GM18508 (cell line): ENCODE measurements at regions not wholly inside any gene's neighbourhood (a gene's known extent, or its start where the extent isn't known, plus 50 kb on each side); places are given as distances from the start of the nearest gene placed in this dataset.

Experiments used
- ATAC-seq: cut with Tn5 transposase; IDR thresholded peaks from one replicate; pipeline ENCODE4 v1.9.1; 2021; ENCODE audit warnings: moderate number of reproducible peaks; ENCODE audit not compliant: insufficient read depth, unreplicated experiment

DNA sequence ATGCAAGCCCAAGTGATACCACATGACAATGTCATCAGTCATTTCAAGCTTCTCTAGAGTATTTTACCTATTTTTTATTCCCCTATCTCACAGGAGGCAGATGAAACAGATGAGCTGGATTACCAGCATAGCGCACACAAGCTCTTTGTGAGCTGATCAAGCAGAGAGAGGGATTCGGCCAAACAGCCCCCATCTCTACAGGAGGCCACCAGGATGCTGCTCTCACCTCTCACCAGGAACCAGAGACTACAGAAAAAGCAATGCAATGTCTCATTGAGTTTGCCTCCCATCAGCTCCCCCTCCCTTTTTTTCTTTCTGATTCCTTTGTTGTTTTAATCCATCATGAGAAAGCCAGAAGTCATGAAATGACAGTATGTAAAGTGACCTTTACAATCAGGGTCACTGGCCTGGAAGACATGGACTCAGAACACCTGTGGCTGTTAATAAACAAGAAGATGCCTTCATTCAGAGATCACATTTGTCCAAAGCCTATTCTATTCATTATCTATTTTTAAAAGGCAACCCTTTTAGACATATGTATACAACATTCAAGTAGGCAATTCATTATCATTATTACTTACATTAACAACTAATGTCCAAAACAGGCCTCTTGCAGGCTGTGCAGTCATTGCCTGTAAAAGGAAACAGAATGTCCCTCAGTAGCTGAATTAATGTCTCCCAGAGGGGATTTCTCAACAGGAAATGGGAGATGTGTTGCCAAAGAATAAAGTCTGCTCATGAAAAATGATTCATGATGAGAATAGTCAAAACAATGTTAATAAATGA, 656.6 kb downstream of the TBC1D4 start:
- ATAC-seq: no peak

DNA sequence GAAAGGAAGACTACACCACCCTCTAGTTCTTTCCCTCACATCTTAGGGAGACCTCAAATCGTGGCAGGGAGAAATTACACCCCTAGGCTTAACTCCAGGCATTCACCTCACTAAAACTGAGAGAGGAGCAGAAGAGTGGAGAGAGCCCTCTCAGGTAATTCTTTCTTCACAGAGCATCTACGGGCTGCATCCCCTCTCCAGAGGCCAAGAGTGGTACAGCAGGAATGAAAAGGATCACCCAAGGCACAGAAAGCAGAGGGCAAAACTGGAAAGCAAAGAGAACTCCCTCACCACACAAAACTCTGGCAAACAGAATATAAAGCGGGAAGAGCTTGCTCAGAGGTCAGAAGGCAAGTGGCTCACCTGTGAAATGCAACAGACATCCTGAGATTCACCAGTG, 661.2 kb downstream of the TBC1D4 start:
- no peak for ATAC-seq

DNA sequence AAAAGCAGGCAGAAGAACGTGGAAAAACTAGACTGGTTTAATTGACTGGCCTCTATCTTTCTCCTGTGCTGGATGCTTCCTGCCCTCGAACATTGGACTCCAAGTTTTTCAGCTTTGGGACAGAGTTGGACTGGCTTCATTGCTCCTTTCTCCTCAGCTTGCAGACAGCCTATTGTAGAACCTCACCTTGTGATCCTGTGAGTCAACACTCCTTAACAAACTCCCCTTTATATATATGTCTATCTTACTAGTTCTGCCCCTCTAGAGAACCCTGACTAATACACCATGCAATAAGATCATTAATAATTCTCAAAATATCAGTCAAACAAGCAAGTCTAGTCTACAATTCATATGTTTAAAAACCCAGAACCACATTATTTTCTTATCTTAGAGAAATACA, 662.4 kb downstream of the TBC1D4 start:
- ATAC-seq: no peak

DNA sequence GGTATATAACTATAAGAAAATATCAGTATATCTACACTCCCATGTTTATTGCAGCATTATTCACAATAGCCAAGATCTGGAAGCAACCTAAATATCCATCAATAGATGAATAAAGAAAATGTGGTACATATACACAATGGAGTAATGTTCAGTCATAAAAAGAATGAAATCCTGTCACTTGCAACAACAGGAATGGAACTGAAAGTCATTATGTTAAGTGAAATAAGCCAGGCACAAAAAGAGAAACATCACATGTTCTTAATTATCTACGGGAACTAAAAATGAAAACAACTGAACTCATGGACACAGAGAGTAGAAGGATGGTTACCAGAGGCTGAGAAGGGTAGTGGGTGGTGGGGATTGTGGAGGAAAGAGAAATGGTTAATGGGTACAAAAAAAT, 665.2 kb downstream of the TBC1D4 start:
- no peak for ATAC-seq

DNA sequence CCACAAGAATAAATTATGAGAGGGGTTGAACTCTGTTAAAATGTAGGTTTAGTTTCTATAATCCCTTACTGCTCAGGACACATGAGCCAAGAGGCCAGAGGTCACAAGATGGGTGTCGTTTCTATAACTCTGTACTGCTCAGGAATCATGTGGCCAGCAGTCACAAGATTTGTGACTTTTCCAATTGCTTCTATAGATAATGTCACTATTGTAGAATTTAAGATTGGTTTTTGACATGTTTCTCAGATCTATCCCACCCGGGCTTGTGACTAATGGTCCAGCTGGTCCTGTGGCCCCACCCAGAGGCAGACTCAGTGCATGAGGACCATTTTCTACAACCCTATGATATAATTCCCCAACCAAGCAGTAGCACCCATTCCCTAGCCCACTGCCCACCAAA, 662.0 kb upstream of the KLF12 start:
- ATAC-seq: no peak

DNA sequence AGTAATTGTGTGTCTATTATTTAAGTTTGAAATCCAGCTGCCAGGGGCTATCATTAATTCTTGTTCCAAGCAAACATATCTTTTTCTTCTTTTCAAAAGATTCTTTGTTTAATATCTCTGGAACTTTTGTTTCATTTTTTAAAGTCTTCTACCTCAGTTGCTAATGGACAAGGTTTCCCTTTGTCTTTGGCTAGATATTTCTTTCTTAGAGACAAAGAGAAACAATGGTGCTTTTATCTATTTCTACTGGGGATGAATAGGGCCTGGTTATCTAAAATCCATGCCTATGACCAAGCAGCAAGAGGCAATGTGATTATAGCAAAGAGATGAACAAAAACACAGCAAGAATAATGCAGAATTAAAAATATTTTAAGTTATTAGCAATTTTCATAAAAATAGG, 661.3 kb upstream of the KLF12 start:
- ATAC-seq: no peak

DNA sequence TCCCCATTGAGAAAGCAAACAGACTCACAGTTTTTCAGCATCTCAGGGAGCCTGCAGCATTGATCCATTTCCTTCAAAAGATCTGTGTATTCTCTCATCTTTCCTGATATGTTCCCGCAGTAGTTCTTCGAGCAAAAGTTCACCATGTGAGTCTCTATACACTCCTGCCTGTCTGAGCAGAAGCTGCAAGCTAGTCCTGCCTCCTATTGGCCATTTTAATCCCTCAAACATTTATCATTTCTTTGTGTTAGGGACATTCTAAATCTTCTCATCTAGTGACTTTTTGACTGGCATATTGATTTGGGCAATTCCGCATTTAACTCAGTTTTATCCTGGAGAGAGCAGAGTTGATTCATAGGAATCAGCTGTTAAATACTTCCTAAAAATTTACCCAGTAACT, 660.4 kb upstream of the KLF12 start:
- ATAC-seq: no peak

DNA sequence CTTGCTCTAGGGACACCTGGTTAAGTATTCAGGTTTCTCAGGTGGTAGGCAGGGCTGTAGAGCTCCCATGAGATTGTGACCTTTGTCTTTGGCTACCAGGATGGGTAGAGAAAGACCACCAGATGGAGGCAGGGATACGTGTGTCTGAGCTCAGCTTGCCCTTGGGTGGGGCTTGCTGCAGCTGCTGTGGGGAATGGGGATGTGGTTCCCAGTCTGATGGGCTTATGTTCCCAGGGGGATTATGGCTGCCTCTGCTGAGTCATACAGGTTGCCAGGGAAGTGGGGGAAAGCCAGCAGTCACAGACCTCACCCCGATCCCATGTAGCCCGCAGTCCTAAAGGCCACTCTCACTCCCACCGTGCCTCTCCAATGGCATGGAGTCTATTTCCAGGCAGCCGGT, 659.9 kb upstream of the KLF12 start:
- no peak for ATAC-seq

DNA sequence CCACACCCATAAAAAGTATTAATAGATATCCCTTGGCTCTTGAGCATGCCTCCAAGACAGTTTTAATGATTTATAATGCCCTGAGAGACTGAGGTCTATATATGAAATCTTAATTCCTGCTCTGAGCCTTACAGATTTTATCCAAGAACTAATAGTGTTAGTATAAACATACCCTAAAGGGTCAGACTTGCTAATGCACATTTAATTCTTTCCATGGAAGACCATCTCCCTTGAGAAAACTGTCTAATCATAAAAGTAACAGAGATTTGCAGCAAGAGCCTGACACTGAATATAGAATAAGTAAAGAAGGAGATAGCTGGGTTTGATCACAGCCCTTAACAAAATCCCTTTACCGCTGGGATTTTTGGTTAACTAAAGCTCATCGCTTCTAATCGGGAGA, 650.8 kb upstream of the KLF12 start:
- ATAC-seq: no peak

DNA sequence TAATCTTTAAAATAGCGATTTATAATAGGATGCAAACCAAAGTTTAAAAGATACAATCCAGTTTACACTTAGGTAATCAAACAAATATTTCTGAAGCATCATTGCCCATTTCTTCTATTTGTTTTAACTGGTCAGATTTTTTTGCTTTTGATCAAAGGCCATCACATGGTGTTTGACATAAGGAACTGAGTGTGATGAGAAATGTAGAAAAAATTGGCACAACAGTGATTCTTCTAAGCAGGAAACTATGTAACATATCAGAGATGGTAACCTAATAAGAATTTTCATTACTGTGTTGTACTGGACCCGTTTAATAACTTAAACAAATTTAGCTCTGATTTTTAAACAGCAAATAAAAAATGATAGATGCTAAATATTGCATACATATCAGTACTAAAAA, 644.7 kb upstream of the KLF12 start:
- no peak for ATAC-seq

DNA sequence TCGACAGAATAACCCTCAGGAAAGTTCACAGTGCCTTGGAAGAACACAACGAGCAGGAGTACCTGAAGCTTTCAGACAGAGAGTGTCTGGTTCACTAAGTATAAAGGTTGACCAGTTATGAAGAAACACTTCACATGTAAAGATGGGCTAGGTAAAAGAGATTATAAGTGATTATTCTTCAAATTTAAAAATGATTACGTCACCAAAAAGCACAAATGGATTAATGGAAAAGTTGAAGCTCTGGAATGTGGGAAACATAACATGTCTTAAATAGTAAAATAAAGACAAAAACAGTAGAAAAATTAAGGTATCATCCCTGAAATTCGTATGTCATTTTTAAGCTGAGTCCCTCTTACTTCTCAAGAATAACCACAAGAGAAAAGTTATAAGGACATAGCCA, 643.9 kb upstream of the KLF12 start:
- ATAC-seq: no peak

DNA sequence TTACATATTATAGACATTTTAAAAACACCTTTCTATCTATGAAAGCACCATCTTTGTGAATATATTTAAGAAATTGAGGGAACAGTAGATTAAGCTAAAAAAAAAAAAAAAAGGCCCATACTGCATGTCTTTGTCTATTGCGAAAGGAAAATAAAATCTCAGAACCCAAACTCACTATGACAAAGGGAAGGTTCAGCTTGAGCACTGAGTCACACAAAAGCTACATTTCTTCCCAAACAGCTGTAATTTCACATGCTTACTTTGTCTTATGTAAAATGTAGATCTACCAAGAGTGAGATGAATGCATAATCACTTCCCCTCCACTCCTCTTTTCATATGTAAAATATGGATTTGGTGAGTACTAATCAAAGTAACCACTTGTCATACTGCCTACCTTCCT, 640.1 kb upstream of the KLF12 start:
- no peak for ATAC-seq

DNA sequence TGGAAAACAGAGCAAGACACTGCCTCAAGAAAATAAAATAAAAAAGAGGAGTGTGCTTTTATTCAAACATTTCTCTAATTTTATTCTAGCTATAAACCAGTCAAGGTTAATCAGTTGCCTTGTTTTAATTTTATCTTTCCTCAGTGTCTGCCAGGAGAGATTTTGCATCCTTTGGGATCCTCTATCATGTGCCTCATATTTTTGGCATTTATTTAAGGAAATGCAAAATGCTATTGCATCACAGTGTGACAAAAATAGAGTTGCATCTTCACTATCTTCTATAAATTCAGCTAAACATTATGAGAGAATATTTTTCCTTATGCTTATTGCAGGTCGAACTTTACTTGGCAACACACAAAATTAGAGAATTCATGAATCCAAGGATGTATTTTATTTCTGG, 639.0 kb upstream of the KLF12 start:
- no peak for ATAC-seq

DNA sequence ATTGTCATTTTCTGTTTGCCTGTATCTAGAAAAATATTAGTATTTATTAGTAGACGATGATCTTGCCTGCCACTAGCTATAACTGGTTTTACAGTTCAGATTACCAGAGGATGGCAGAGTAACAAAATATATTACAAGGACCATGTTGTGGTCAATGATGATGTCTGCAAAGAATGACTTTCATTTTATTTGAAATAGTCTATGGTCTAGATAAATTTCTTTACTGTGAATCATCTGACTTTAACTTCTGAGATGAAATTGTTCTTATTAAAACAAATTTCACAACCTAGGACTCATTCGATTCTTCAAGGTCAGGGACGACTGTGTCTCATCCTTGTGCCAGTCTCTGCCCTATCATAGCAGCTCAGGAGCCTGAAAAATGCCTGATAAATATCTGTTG, 637.8 kb upstream of the KLF12 start:
- no peak for ATAC-seq

DNA sequence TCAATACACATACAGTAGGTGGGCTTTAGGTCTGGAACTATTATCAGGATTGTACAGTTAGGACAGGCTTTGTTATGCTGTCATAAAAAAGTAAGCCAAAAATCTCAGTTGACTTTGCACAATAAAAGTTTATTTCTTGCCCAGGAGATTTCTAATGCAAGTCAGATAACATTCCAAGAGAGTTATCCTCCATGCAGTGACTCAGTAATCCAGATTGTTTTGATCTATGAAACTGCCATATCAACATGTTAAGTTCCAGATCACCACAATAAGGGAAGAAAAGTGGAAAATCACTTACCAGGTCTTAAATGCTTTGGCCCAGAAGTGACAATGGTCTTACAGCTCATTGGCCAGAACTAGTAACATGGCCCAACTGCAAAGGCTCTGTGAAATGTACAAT, 636.2 kb upstream of the KLF12 start:
- ATAC-seq: no peak

DNA sequence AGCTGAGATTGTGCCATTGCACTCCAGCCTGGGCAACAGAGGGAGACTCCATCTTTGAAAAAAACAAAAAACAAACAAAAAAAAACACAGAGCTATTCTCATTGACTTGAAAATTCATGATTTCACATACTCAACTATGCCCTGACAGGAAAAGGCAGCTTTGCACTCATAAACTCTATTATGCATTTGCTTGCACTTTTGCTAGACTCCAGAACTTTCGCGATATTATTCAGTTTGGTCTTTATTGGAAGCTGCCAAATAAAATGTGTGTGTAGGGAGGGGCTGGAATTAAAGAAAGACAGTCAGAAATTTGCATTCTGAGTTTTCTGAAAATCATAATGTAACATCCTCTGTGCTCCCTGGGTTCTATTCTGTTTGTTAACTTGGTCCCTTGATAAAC, 635.1 kb upstream of the KLF12 start:
- no peak for ATAC-seq

DNA sequence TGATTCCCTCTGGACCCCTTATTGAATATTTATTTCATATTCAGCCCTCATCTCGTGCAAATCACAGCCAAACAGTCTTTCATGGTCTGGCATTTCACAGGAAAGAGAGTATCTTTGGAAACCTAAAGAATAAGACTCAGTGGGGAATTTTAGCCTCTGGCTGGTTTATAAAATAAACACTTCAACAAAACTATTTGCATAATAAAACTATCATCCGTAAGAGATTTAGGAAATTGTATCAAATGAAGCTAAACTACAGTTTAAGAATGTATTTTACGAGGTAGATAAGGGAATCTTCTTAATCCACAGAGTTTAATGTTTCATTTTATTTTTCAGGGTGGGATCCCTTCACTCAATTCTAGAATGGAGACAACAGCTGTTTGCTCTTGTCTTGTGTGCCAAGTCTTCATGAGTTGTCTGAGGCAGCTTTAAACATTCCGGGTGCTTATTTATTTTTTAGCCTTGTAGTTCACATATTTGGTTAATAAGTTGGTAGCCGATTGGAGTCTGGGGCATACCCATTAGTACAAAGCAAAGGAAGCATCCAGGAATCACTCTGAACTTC, 634.4 kb upstream of the KLF12 start:
- no peak for ATAC-seq

DNA sequence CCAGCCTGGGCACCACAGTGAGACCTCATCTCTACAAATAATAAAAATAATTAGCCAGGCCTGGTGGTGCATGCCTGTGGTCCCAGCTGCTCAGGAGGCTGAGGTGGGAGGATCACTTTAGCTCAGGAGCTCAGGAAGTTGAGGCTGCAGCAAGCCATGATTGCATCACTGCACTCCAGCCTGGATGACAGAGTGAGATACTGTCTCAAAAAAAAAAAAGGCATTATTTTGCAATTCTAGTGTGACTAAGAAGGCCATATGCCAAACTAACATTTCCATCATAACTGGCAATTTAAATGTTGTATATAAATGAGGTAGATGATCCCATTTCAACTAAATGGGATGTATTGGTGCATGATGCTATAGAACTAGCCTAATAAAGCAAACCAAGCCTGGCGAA, 632.8 kb upstream of the KLF12 start:
- ATAC-seq: no peak

DNA sequence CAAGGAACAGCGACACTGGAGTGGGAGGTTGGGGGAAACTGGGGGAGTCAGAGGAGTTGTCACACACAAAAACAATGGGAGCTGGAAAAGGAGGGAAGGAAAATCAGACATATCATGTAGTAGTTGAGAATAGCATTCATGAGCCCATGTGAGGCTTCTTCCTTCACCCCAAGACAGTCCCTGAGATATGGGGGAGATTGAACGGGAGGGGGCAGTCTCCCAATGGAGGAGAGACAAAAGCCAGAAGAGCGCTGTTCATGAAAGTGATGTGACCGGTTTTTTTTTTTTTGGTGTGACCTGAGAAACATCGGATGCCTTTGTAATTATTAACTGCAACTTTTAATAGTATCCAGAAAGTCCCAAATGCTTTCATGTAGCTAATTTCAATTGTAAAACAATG, 631.8 kb upstream of the KLF12 start:
- ATAC-seq: no peak

DNA sequence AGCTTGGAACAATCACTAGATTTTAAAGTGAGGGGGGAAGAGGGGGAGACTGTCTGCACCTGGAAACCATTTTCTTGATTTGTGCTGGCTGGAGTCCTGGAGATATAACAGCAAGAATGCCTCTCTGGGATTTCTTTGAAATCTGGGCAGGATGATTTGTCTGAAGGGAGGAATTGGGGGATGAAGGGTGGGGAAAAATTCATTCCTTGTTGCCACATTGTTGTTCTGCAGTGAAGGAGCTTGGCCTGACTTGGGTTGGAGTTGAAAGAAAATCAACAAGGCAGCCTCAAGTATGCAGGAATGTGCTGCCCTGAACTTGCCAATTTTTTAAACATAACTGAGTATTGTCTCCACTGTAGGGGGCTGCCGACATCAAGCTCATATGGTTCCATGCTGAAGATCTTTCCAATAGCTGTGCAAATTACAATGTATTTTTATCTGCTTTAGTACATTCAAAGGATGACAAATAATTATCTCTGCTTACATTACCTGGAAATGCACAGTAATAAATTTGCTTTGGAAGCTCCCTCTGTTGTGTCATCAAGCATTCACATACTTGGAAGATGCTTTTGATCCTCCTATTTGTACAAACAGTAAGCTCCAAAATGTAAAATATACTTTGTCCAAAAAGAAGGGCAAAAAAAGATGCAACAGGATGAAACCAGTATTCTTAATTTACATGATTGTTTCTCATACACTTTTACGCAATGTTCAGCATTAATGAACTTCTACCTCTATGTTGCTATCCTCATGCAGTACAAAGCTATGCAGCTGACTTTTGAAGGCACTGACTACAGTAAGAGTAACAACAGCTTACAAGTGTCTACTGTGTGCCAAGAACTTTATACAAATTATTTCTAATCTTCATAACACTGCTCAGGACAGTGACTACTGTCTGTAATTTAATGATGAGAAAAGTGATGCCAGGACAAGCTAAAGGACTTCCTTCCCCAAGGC, 627.9 kb upstream of the KLF12 start:
- no peak for ATAC-seq

DNA sequence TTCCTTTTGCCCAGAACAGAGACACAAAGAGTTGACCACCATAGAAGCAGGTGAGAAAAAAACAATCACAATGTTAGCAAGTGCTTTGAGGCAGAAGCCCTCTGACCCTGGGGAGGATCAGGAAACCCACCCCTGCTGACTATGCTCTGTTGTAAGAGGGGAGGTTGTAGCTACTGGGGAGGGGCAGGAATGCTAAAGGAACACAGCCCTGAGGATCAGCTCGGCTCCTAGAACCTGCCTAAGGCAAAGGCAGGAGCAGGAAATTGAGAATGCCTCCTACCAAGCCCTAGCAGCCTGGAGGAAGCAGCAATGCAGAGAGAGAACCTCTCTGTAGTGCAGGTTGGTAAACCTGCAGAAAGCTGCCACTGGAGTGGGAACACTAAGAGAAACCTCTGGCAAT, 624.0 kb upstream of the KLF12 start:
- no peak for ATAC-seq
